Esophagus squamous epithelium (tissue), 5 donors: ENCODE measurements at regions not wholly inside any gene's neighbourhood (a gene's known extent, or its start where the extent isn't known, plus 50 kb on each side); places are given as distances from the start of the nearest gene placed in this dataset.

Experiments used
- DNase-seq: peaks from one replicate; lab custom pipeline; 2025; lab: John Stamatoyannopoulos, UW
- H3K27ac ChIP-seq, 4 donors: fragments of 200-600 bp; sonication (generic); one replicate each; pipeline ENCODE4 v1.5.1; 2016 to 2019; ENCODE audit warnings: mild to moderate bottlenecking in 1 of 4
- H3K27me3 ChIP-seq, 4 donors: fragments of 200-600 bp; sonication (generic); 1 replicate in 3 of 4; 2 replicates in 1 of 4; pipeline versions ENCODE4 v1.5.1 to v1.6.0; 2017 to 2021; ENCODE audit warnings: antibody characterized with exemption in 1 of 4
- H3K36me3 ChIP-seq, 3 donors: fragments of 200-600 bp; sonication (generic); one replicate each; pipeline ENCODE4 v1.5.1; 2016 to 2019
- H3K4me1 ChIP-seq, 3 donors: fragments of 200-600 bp; sonication (generic); one replicate each; pipeline ENCODE4 v1.5.1; 2017 to 2019
- H3K4me3 ChIP-seq, 4 donors: fragments of 200-600 bp; sonication (generic); 1 replicate in 3 of 4; 2 replicates in 1 of 4; pipeline ENCODE4 v1.5.1; 2016 to 2019; ENCODE audit warnings: mild to moderate bottlenecking in 2 of 4, moderate library complexity in 1 of 4
- H3K9me3 ChIP-seq, 3 donors: fragments of 200-600 bp; sonication (generic); one replicate each; pipeline ENCODE4 v1.5.1; 2016 to 2019
- POLR2A ChIP-seq, 4 donors: fragments of 450-650 bp; IDR thresholded peaks; one replicate each; pipeline ENCODE4 v1.6.1; 2017; ENCODE audit warnings: antibody characterized with exemption in 4 of 4, mild to moderate bottlenecking in 4 of 4, moderate library complexity in 3 of 4
- WGBS, 2 donors: methylation state at CpG; one replicate each; pipeline ENCODE4 v1.1.5; 2018; 5-methylcytosine and 5-hydroxymethylcytosine counted together
- intact Hi-C: fragments of 100-400 bp; cut with DNase I; formaldehyde crosslinking; loops from one replicate; pipeline ENCODE4 v1.15.0; 2022
- TF ChIP-seq, protein P1 (sequence below), 6 experiments: fragments of 450-650 bp in 4 of 6; fragments of 200-600 bp in 2 of 6; sonication (generic) in 2 of 6; IDR thresholded peaks; one replicate each; pipeline ENCODE4 v1.5.1; 2016 to 2019; ENCODE audit warnings: antibody characterized with exemption in 6 of 6, mild to moderate bottlenecking in 4 of 6, moderate library complexity in 4 of 6
- donor health status: DM: yes; HTN: yes; CAD: no.

DNA sequence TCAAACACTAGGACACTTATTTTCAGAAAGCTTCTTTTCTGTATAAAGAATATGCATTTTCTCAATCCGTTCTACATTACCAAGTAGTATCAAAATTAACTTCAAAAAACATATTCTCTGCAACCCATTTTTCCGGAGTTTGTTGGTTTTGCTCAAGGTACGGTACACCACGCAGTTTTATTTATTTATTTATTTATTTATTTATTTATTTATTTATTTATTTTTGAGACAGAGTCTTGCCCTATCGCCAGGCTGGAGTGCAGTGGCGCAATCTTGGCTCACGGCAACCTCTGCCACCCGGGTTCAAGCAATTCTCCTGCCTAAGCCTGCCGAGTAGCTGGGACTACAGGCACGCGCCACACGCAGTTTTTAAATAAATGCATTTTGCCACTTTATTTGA is 900.3 kb downstream of the CBLN2 start:
- H3K4me1 ChIP-seq: no peaks in the 10 kb centered on the region
- WGBS, 2 donors: 91 to 94% methylated on average over 12 of the region's 12 CpGs
- H3K9me3 ChIP-seq: no peaks in the 10 kb centered on the region
- no peak overlapping the region for H3K27ac ChIP-seq
- no peak overlapping the region for H3K4me3 ChIP-seq
- intact Hi-C loops: no loop called here
- no peak for DNase-seq
- H3K36me3 ChIP-seq: no peaks in the 10 kb centered on the region
- TF ChIP-seq, protein P1, sequence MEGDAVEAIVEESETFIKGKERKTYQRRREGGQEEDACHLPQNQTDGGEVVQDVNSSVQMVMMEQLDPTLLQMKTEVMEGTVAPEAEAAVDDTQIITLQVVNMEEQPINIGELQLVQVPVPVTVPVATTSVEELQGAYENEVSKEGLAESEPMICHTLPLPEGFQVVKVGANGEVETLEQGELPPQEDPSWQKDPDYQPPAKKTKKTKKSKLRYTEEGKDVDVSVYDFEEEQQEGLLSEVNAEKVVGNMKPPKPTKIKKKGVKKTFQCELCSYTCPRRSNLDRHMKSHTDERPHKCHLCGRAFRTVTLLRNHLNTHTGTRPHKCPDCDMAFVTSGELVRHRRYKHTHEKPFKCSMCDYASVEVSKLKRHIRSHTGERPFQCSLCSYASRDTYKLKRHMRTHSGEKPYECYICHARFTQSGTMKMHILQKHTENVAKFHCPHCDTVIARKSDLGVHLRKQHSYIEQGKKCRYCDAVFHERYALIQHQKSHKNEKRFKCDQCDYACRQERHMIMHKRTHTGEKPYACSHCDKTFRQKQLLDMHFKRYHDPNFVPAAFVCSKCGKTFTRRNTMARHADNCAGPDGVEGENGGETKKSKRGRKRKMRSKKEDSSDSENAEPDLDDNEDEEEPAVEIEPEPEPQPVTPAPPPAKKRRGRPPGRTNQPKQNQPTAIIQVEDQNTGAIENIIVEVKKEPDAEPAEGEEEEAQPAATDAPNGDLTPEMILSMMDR (IDR thresholded peaks at IDR 0.05): no peak
- TF ChIP-seq POLR2A (IDR thresholded peaks at IDR 0.05): no peak
- no peaks in the 10 kb centered on the region for H3K27me3 ChIP-seq

DNA sequence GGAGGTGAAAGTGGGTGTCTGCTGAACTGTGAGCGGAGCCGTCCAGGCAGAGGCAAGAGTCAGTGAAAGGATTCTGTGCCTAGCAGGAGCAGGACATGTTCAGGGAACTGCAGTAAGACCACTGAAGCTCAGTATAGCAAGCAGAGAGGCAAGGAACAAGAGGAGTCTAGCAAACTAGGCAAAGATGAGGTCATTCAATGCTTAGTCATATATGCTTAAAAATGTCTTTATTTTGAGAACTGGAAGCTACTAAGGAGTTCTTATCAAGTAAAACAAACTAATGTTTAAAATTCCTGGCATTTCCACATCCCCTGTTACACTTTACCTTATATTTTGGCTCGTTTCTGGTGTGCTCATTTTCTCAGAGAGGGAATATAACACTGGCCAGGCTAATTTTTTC is 913.4 kb downstream of the CBLN2 start:
- DNase-seq: no peak
- intact Hi-C loops: no loop called here
- no peak for TF ChIP-seq POLR2A (IDR thresholded peaks at IDR 0.05)
- TF ChIP-seq, protein P1 (IDR thresholded peaks at IDR 0.05): no peak
- H3K27me3 ChIP-seq: no peaks in the 10 kb centered on the region
- H3K9me3 ChIP-seq: no peaks in the 10 kb centered on the region
- H3K36me3 ChIP-seq: no peaks in the 10 kb centered on the region
- WGBS, 2 donors: 62 to 66% methylated on average over 3 of the region's 3 CpGs
- H3K27ac ChIP-seq: no peak overlapping the region
- H3K4me1 ChIP-seq: no peaks in the 10 kb centered on the region
- no peak overlapping the region for H3K4me3 ChIP-seq

DNA sequence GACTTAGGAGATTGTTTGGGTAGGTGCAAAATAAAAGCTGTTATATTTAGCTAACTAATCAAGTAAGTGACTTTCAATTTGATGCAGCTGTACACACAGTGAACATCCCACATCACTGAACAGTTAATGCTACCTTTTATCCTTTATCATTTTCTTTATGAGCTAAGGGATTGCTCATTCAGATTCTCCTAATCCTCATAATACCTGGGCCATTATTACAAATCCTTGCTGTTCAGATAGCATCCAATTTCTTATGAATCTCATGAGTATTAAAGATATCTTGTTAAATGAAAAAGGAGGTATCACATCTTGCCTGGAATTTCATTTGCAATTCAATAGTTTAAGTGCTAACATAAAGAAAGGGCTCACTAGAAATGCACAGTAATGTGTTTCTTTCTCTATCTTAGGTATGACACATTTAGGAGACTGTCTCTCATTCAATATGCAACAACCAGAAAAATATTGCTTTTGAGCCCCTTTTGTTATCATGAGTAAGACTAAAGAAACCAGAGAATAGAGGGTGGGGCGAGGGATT is 918.5 kb downstream of the CBLN2 start:
- H3K4me3 ChIP-seq: no peak overlapping the region
- WGBS, 2 donors: 44 to 58% methylated on average over 1 of the region's 1 CpG
- no peak for DNase-seq
- intact Hi-C loops: no loop called here
- no peaks in the 10 kb centered on the region for H3K36me3 ChIP-seq
- H3K4me1 ChIP-seq: no peaks in the 10 kb centered on the region
- no peak overlapping the region for H3K27ac ChIP-seq
- TF ChIP-seq, protein P1 (IDR thresholded peaks at IDR 0.05): no peak
- H3K9me3 ChIP-seq: no peaks in the 10 kb centered on the region
- H3K27me3 ChIP-seq: no peaks in the 10 kb centered on the region

DNA sequence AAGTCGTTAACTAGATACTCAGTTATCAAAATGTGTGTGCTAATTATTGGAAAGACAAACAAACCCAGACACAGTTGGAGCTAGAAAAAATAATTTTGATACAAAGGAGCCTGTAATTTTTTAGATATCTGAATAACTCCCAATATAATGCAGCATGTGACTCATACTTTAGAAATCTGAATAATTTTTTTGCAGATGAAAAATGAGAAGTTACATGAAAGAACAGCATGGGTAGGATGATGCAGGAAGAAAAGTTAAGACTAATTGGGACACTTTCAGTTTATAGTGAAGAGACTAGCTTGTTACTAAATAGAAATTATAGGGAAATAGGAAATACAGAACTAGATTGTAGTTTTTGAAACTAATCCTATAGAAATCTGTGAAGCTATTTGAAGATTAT is 945.8 kb downstream of the CBLN2 start:
- WGBS, 2 donors: 29 to 37% methylated on average over 1 of the region's 1 CpG
- no peak for TF ChIP-seq POLR2A (IDR thresholded peaks at IDR 0.05)
- TF ChIP-seq, protein P1 (IDR thresholded peaks at IDR 0.05): no peak

DNA sequence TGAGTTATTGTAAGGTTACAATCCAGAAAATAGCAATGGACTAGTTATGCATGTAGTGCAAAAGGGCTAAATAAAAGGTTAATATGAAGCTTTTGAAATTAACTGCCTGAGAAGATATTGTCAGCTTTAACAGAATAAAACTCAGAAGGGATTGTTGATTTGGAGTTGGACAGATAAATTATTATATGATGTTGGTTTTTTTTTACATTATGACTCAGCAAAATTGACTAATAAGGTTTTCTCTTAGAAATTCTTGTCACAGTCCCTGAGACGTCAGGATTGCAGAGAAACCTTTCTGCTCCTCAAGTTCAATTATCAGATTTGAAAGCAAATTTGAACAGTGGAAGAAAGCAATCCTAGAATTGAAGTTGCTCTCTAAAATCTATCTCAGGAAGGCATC is 946.9 kb downstream of the CBLN2 start:
- 25% methylated on average over 1 of the region's 1 CpG for WGBS, 2 donors

More for the DNA sequence above, 945.8 kb downstream of the CBLN2 start:
- intact Hi-C loops: no loop called here
- Histone ChIP-seq H3K27me3 (no peaks in the 10 kb centered on the region), H3K4me1 (no peaks in the 10 kb centered on the region), H3K27ac (no peak overlapping the region), H3K36me3 (no peaks in the 10 kb centered on the region), H3K9me3 (peaks cover 0 to 2% (median 0%) of the 10 kb centered on the region in 3 donors), H3K4me3 (no peak overlapping the region)
- DNase-seq: no peak

More for the DNA sequence above, 946.9 kb downstream of the CBLN2 start:
- no peak overlapping the region for H3K27ac ChIP-seq
- no peaks in the 10 kb centered on the region for H3K4me1 ChIP-seq
- TF ChIP-seq POLR2A (IDR thresholded peaks at IDR 0.05): no peak
- TF ChIP-seq, protein P1 (IDR thresholded peaks at IDR 0.05): no peak
- DNase-seq: no peak
- no peaks in the 10 kb centered on the region for H3K27me3 ChIP-seq
- no peaks in the 10 kb centered on the region for H3K36me3 ChIP-seq
- H3K4me3 ChIP-seq: no peak overlapping the region
- intact Hi-C loops: no loop called here
- no peaks in the 10 kb centered on the region for H3K9me3 ChIP-seq
